C4-2B (cell line): ENCODE measurements at regions not wholly inside any gene's neighbourhood (a gene's known extent, or its start where the extent isn't known, plus 50 kb on each side); places are given as distances from the start of the nearest gene placed in this dataset.
"Not testable (repeated sequence)": the region's sequence is repeated elsewhere in the genome, so short reads cannot be mapped to it uniquely, and the experiment has no call there.

Experiments
- CTCF ChIP-seq: fragments of 450-650 bp; conservative IDR thresholded peaks from 2 replicates; pipeline ENCODE4 v1.5.1; 2017; ENCODE audit warnings: mild to moderate bottlenecking
- ZFX ChIP-seq: fragments of 450-650 bp; IDR thresholded peaks from 2 replicates; pipeline ENCODE4 v1.6.1; 2017

- TF ChIP-seq CTCF, ZFX: not testable (repeated sequence)
These were observed 971.0 kb downstream of the NXPH1 start for GRCh38 chr7:9404386-9404785.
